NCI-H2227 (cell line): ENCODE measurements at regions not wholly inside any gene's neighbourhood (a gene's known extent, or its start where the extent isn't known, plus 50 kb on each side); places are given as distances from the start of the nearest gene placed in this dataset.

Experiments
- DNase-seq: peaks from one replicate; lab custom pipeline; 2025; ENCODE audit not compliant: unreplicated experiment; lab: John Stamatoyannopoulos, UW

- DNase-seq: no peak
Observed at GRCh38 chr22:49079027-49079725, 748.5 kb downstream of the BRD1 start.

DNA sequence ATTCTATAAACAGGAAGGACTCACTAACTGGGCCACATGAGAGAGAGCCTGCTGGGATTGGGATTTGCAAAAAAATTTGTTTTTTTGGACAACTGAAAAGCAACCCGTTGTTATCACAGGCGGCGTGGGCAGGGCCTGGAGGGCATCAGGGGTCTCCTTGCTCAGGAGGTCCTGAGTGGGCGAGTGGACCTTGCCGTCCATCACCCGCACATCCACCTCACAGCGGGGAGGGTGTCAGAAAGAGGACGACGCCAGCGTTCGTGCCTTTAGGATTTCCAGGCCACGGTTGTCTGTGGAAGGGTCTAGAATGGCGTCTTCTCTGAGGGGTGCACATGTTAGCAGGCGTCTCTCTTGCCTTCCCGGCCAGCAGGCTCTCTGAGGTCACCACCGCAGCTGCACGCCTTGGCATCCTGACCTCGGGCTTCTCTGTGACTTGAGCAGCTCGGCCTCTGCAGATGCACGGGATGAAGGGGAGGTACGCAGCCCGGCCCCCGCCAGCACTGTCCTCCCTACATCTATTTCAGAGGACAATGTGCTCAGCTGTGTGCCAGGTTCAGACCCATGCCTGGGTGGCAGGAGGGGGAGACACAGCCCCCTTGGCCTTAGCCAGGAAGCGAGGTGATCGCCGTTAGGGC, 749.5 kb downstream of the BRD1 start:
- DNase-seq: no peak

DNA sequence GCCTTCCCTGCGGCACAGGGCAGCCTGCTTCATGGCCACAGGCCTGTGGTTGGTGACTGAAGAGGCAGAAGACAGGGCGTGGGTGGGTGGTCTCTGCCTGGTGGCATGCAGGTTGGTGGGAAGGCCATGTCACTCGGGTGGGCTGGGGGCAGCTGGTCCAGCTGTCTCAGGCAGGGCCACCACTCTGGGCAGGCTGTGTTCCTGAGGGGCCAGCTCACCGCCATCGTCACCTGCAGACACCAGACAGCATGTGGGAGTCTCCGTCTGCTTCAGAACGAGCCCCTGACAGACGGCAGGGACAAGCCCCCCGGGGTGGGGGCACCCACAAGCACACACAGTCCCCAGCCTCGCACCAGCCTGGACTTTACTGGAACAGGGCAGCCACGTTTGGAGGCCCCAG, 750.1 kb downstream of the BRD1 start:
- no peak for DNase-seq

DNA sequence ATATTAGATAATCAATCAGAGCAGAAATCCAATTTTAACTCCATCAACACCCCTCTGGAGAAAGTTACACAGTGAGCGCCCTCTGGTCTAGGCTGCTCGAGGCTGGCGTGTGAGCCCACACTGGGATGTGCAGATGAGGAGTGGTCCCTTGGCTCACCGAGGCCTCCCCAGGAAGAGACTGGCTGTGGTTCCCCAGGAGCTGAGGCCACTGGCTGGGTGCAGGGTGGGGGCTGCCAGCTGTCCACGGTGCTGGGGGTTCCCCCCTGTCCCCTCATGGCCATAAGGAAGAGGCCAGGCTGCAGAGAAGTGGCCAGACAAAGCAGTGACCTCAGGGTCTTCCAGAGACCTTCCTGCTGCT, 750.7 kb downstream of the BRD1 start:
- DNase-seq: no peak

GRCh38 chr22:49076300-49077035, 751.2 kb downstream of the BRD1 start:
- no peak for DNase-seq

DNA sequence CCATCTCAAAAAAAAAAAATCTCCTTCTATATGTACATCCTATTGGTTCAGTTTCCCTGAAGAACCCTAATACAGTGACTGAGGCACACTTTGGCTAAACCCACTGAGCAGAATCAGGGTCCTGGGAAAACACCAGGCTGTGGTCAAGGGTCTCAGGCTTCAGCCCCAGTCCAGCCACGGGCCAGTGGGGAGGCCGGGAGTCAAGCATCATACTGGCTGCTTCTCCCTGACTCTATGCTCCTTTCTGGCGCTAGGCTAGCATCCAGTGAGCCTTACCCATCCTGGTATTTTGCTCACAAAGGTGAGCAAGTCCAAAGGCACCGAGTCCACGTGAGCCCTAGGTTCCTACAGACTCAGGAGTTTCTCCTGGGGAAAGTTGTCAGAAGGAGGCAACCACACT, 752.5 kb downstream of the BRD1 start:
- DNase-seq: no peak

DNA sequence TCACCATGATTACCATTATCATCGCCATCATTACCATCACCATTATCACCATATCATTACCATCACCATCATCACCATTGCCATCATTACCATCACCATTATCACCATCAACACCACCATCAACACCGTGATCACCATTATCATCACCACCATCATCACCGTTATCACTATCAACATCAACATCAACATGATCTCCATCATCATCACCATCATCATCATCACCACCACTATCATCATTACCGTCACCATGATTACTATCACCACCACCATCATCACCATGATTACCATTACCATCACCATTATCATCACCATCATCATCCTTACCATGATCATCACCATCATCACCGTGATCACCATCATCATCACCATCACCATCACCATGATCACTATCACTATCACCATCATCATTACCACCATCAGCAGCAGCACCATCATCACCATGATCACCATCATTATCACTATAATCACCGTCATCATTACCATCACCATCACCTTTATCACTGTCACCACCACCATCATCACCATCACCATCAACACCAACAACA, 753.7 kb downstream of the BRD1 start:
- no peak for DNase-seq

- DNase-seq: no peak
Observed at GRCh38 chr22:49072996-49073645, 754.6 kb downstream of the BRD1 start.

GRCh38 chr22:49070501-49070900, 757.2 kb downstream of the BRD1 start:
- DNase-seq: no peak

DNA sequence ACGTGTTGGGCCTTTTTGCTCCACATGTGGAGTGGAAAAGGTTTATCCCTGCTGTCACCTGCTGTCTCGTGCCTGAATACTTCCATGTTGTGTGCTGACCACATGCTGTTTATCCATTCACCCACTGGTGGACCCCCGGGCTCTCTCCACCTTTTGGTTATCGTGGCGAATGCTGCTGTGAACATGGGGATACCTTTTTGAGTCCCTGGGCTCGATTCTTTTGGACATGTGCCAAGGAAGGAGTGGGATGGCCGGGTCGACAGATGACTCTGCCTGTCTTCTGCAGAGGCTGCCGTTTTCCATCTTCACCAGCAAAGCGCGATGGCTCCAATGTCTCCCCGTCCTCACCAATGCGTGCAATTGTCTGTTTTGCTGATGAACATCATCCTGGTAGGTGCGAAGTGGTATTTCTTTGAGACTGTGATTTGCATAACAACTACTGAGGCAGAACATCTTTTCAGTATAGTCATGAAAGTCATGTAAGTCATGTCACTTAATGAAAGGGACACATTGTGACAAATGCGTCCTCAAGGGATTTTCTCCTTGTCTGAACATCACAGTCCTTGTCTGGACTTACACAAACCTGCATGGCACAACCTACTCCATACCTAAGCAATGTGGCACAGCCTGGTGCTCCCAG, 758.7 kb downstream of the BRD1 start:
- no peak for DNase-seq

DNA sequence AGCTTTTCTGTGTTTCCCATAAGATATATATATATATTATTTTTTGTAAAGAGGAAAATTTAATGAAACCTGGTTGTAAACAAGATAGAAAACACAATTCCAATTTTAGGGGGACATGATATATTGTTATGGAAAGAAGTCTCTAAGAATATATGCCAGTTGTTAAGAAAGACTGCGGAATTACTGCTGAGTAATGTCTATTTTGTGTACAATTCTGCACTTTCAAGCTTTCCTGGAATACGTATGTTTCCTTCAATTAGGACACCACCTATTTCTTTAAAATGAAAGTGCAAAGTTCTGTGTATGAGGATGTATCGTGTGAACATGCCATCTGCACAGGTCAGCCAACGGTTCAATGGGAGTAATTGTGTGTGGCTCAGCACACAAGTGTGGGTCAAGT, 760.2 kb downstream of the BRD1 start:
- DNase-seq: no peak

- no peak for DNase-seq
Observed at GRCh38 chr22:49066619-49067018, 761.1 kb downstream of the BRD1 start.

DNA sequence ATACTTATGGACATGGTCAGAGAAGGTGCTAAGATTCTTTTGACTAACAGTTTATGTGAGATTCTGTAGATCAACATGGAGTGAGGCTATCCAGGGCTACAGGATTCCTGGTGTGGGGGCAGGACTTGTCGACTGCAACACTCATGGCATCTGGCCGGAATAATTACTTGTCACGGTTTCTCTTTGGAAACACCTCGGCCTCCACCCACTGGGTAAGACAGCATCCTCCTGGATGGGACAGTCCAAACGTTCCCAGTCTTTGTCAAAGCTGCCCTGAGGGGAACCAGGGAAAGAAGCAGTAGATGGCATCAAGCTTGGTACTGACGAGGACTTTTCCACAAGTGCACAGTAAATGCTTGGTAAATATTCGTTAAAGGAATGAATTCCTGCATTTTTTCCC, 762.8 kb downstream of the BRD1 start:
- DNase-seq: no peak

DNA sequence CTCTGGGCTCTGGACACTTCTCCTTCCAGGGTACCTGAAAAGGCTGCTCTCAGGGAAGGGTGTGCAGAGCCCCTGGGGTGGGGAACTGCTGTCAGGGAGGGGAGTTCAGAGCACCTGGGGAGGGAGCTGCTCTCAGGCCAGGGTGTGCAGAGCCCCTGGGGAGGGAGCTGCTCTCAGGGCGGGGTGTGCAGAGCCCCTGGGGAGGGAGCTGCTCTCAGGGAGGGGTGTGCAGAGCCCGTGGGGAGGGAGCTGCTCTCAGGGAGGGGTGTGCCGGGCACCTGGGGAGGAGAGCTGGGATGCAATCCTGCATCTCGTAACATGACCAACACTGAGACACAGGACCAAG, 764.2 kb downstream of the BRD1 start:
- no peak for DNase-seq

DNA sequence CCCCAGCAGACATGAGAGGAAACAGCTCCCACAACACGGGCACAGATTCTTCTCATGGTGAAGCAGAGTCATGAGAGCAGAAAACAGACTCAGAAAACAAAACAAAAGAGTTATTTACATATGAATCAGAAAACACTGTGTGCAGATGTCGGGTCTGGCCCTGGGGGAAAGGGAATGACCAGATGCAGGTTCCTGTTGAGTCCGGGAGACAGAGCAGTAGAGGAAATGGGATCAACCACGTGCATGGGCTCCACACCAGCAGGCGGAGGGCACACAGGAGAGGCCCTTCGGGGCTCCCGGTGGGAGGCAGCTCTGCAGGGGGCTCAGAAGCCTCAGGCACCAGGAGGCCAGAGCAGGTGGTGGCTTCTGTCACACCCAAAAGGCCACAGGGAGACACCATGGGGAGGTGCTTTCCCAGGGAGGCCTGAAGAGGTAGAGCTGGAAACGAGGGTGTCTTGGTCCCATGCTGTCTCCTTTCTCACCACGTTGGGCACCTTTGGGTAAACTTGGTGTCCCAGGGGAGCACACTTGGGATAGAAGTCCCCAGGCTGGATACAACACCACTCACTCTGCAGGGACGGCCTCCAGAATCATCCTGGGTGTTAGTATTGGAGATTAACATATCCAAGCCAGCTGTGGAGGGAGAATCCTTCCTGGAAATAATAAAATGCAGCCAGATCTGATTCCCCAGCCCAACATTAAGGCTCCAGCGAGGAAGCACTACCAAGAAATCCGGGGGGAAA, 764.7 kb downstream of the BRD1 start:
- no peak for DNase-seq

GRCh38 chr22:49062155-49062801, 765.4 kb downstream of the BRD1 start:
- no peak for DNase-seq

DNA sequence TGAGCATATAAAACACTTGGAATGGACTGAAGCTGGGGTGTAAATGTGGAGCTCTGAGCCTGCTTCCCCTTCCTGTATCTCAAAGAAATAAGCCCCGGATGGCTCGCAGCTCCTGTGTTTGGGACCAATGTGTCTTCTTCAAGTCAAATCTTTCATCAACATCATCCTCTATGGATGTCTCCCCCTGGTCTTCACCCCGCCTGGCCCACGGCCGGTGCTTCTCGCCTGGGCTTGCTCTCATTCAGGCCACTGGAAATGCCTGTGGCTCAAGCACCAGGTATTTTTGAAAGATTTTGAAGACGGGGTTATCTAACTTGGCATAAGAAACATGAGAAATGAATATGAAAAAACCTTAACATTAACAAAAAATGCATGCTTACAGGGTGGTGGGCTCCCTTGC, 769.8 kb downstream of the BRD1 start:
- no peak for DNase-seq

DNA sequence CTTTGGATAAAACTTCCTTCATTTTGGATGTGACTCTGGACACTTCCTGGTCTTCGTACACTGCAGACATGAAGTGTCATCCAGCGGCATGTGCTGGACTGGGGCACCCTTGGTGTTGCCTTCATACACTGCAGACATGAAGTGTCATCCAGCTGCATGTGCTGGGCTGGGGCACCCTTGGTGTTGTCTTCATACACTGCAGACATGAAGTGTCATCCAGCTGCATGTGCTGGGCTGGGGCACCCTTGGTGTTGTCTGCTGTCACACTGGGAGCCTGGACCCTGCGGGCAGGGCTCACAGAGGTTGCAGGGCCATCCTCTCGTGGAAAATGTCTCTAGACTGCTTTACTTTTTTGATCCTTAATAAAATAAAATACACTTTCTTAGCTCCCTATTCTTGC, 771.4 kb downstream of the BRD1 start:
- DNase-seq: no peak

DNA sequence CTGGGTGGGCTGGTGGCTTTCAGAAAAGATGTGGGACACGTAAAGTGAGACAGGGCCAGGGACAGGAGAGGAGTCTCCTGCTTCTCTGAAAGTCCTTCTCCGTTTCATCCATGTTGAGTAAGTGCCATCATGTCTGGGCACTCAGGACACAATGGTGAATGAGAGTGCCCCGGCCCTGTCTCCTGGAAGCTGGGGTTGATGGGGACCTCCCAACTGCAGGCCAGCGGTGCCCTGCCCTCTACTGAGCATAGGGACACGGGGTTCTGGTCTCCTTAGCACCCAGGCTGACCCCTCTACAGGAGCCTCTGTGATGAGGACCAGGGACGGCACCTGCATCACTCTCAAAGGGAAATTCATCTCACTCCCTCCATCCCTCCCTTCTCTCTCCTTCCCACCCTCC, 772.3 kb downstream of the BRD1 start:
- DNase-seq: no peak

GRCh38 chr22:49053578-49053977, 774.1 kb downstream of the BRD1 start:
- no peak for DNase-seq
